ENCODE measurements at regions not wholly inside any gene's neighbourhood (a gene's known extent, or its start where the extent isn't known, plus 50 kb on each side); places are given as distances from the start of the nearest gene placed in this dataset.

DNA sequence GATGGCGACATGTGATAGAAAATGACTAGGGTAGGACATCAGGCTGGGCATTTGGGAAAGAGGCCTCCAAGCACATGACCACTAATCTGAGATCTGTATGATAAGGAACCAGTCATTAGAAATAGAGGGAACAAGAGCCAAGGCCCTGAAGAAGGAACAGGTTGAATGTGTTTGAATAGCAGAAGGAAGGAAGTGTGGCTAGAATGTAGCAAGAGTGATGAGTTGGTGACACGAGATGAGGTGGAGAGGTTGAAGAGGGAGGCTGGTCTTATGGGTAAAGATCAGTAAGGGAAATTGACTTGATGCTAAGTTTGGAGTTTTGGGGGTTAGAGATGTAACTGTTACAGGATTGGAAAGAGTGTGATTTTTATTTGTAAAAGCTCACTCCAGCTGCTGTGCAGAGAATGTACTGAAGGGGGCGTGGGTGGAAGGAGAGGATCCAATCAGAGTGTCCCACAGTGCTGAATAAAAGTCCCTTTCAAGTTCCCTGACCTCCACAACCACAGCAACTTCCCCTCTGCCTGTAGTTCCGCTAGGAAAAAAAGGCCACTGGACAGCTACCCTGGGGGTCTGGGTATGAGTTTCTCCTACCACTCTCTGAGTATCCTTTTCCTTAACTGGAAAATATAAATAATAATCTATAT lies 295.0 kb downstream of the OMA1 start:
- DNase-seq (ENCODE audit: low spot score): peak; percentile 10
- H3K36me3 ChIP-seq (replicated peaks; ENCODE audit: insufficient read depth, low read depth): no peaks in the 10 kb centered on the region
- WGBS (ENCODE audit: low lambda C conversion rate, missing lambda C conversion rate): 51% methylated on average over 4 of the region's 4 CpGs
- no peaks in the 10 kb centered on the region for H4K20me1 ChIP-seq (ENCODE audit: insufficient read depth, poor library complexity, severe bottlenecking)
- H3K4me1 ChIP-seq (ENCODE audit: insufficient read depth): peaks cover 7% of the 10 kb centered on the region
- H2AFZ ChIP-seq: no peak overlapping the region
- TF ChIP-seq, protein P1, sequence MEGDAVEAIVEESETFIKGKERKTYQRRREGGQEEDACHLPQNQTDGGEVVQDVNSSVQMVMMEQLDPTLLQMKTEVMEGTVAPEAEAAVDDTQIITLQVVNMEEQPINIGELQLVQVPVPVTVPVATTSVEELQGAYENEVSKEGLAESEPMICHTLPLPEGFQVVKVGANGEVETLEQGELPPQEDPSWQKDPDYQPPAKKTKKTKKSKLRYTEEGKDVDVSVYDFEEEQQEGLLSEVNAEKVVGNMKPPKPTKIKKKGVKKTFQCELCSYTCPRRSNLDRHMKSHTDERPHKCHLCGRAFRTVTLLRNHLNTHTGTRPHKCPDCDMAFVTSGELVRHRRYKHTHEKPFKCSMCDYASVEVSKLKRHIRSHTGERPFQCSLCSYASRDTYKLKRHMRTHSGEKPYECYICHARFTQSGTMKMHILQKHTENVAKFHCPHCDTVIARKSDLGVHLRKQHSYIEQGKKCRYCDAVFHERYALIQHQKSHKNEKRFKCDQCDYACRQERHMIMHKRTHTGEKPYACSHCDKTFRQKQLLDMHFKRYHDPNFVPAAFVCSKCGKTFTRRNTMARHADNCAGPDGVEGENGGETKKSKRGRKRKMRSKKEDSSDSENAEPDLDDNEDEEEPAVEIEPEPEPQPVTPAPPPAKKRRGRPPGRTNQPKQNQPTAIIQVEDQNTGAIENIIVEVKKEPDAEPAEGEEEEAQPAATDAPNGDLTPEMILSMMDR (IDR thresholded peaks at IDR 0.05; ENCODE audit: poor library complexity): no peak
- TF ChIP-seq EZH2 (IDR thresholded peaks at IDR 0.05; ENCODE audit: borderline replicate concordance) (no peak), EZH2phosphoT487 (IDR thresholded peaks at IDR 0.05; ENCODE audit: low read depth, severe bottlenecking, unreplicated experiment) (no peak)
- H3K27me3 ChIP-seq: peaks cover 59% of the 10 kb centered on the region
- H3K27ac ChIP-seq: no peak overlapping the region
- H3K9me3 ChIP-seq (ENCODE audit: low read depth): no peaks in the 10 kb centered on the region
- H3K9me2 ChIP-seq (replicated peaks; ENCODE audit: insufficient read depth): no peaks in the 10 kb centered on the region
- no peak overlapping the region for H3K4me3 ChIP-seq
- no peak overlapping the region for H3K4me2 ChIP-seq
- H3K79me2 ChIP-seq: no peaks in the 10 kb centered on the region

DNA sequence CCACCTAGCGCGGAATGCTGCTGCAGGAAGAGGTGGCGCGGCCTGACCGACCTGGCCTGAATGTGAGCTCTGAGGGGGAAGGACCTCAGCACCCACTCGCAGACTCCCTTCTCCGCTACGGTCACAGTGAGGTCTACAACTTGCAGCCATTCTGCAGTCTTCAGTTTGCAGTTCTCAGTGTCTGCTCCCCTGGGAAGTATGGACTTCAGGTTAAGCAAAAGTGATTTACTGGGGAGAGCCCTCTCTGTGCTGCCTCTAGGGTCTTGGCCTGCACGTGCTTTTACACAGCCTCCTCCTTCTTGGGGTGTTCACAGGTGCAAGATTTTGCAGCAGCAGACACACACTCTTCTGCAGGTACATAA lies 296.0 kb downstream of the OMA1 start:
- no peaks in the 10 kb centered on the region for H3K36me3 ChIP-seq (replicated peaks; ENCODE audit: insufficient read depth, low read depth)
- WGBS (ENCODE audit: low lambda C conversion rate, missing lambda C conversion rate): 10% methylated on average over 9 of the region's 9 CpGs
- no peak for TF ChIP-seq EZH2phosphoT487 (IDR thresholded peaks at IDR 0.05; ENCODE audit: low read depth, severe bottlenecking, unreplicated experiment)
- TF ChIP-seq EZH2 (IDR thresholded peaks at IDR 0.05; ENCODE audit: borderline replicate concordance): no peak
- TF ChIP-seq, protein P1 (IDR thresholded peaks at IDR 0.05; ENCODE audit: poor library complexity): no peak
- H3K9me2 ChIP-seq (replicated peaks; ENCODE audit: insufficient read depth): no peaks in the 10 kb centered on the region
- no peaks in the 10 kb centered on the region for H3K9me3 ChIP-seq (ENCODE audit: low read depth)
- peaks cover 68% of the 10 kb centered on the region for H3K27me3 ChIP-seq
- H2AFZ ChIP-seq: no peak overlapping the region
- H3K4me3 ChIP-seq: no peak overlapping the region
- H3K4me1 ChIP-seq (ENCODE audit: insufficient read depth): peaks cover 7% of the 10 kb centered on the region
- H4K20me1 ChIP-seq (ENCODE audit: insufficient read depth, poor library complexity, severe bottlenecking): no peaks in the 10 kb centered on the region
- DNase-seq (ENCODE audit: low spot score): no peak
- no peak overlapping the region for H3K27ac ChIP-seq
- H3K79me2 ChIP-seq: no peaks in the 10 kb centered on the region
- peak overlapping the region; percentile 95 for H3K4me2 ChIP-seq

DNA sequence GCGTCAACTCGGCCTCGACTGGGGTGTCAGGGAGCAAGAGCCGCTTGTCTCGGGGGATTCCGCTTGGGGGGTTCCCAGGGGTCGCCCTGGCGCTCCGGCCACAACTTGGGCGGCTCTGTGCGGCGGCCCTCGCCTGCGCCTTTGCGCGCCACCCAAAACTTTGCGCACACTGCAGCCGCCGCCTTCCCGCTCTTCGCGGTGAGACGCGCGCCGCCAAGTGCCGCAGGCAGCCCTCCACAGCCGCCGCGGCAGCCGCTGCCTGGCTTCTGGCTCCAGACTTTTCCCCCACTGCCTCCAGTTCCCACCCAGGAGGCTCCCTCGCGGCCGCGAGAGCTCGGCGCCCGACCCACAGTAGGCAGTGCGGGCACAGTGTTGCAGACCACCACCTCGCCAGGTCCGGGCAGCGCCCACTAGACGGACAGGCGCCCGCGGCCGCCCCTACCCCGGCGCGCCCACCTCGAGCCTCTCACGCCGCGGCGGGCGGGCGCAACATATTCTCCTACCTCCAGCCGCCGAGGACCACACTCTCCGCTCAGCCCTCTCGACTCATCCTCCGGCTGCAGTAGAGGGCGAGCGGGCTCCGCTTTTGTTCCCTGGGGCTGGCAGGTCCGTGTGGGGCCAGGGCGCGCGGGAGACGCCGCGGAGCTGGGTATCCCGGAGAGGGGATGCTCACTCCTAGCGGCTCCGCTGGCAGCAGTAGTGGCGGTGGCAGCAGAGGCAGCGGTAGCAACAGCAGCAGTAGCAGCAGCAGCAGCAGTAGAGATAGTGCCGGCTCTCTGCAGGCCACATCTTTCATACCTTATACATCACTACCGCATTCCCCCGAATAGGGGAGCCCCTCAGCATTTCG lies 296.6 kb downstream of the OMA1 start:
- H3K9me3 ChIP-seq (ENCODE audit: low read depth): no peaks in the 10 kb centered on the region
- peak overlapping the region; percentile 95 for H3K4me2 ChIP-seq
- H3K4me1 ChIP-seq (ENCODE audit: insufficient read depth): peaks cover 7% of the 10 kb centered on the region
- H4K20me1 ChIP-seq (ENCODE audit: insufficient read depth, poor library complexity, severe bottlenecking): no peaks in the 10 kb centered on the region
- H3K79me2 ChIP-seq: no peaks in the 10 kb centered on the region
- H3K27ac ChIP-seq: no peak overlapping the region
- no peaks in the 10 kb centered on the region for H3K36me3 ChIP-seq (replicated peaks; ENCODE audit: insufficient read depth, low read depth)
- peak; percentile 39 for DNase-seq (ENCODE audit: low spot score)
- peak overlapping the region; percentile 19 for H2AFZ ChIP-seq
- 2% methylated on average over 80 of the region's 81 CpGs for WGBS (ENCODE audit: low lambda C conversion rate, missing lambda C conversion rate)
- peak overlapping the region; percentile 42 for H3K4me3 ChIP-seq
- H3K9me2 ChIP-seq (replicated peaks; ENCODE audit: insufficient read depth): no peaks in the 10 kb centered on the region
- peak; percentile 60 for TF ChIP-seq EZH2 (IDR thresholded peaks at IDR 0.05; ENCODE audit: borderline replicate concordance)
- no peak for TF ChIP-seq EZH2phosphoT487 (IDR thresholded peaks at IDR 0.05; ENCODE audit: low read depth, severe bottlenecking, unreplicated experiment)
- TF ChIP-seq, protein P1 (IDR thresholded peaks at IDR 0.05; ENCODE audit: poor library complexity): peak; percentile 2
- H3K27me3 ChIP-seq: peaks cover 74% of the 10 kb centered on the region
